ENCODE measurements at regions not wholly inside any gene's neighbourhood (a gene's known extent, or its start where the extent isn't known, plus 50 kb on each side); places are given as distances from the start of the nearest gene placed in this dataset.

DNA sequence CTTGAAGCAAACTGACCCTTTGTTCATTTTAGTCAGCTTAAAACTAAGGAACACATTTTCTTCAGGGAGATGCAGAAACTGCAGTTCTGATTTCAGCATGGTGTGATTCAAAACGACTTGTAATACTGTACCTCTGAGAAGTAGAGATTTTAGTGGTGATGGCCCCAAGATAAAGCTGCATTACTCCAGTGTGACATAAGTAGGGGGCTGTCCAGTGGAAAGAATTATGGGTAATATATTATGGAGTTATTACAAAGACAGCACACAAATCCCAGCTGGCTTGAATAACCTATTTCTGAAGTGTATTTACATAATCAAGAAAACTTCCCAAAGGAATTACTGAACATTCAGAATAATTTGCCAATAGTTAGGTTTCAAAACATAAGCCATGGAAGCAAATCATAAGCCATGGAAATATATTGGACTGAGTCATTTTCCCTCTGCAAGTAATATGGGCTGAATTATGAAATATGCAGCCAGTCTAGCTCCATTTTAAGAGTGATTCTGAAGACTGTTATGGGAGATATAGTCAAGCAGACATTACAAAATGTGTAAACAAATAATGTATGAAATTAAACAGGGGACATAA lies 133.7 kb upstream of the FBXL17 start:
- no peaks in the 10 kb centered on the region for H3K9me2 ChIP-seq (replicated peaks; ENCODE audit: insufficient read depth)
- no peak for DNase-seq (ENCODE audit: low spot score)
- H3K36me3 ChIP-seq (replicated peaks; ENCODE audit: insufficient read depth, low read depth): no peaks in the 10 kb centered on the region
- H2AFZ ChIP-seq: no peak overlapping the region
- H3K27ac ChIP-seq: peak overlapping the region; percentile 29
- no peaks in the 10 kb centered on the region for H3K79me2 ChIP-seq
- WGBS (ENCODE audit: low lambda C conversion rate, missing lambda C conversion rate): 75% methylated on average over 1 of the region's 1 CpG
- no peak overlapping the region for H3K4me2 ChIP-seq
- TF ChIP-seq EZH2phosphoT487 (IDR thresholded peaks at IDR 0.05; ENCODE audit: low read depth, severe bottlenecking, unreplicated experiment) (no peak), EZH2 (IDR thresholded peaks at IDR 0.05; ENCODE audit: borderline replicate concordance) (no peak)
- TF ChIP-seq, protein P1, sequence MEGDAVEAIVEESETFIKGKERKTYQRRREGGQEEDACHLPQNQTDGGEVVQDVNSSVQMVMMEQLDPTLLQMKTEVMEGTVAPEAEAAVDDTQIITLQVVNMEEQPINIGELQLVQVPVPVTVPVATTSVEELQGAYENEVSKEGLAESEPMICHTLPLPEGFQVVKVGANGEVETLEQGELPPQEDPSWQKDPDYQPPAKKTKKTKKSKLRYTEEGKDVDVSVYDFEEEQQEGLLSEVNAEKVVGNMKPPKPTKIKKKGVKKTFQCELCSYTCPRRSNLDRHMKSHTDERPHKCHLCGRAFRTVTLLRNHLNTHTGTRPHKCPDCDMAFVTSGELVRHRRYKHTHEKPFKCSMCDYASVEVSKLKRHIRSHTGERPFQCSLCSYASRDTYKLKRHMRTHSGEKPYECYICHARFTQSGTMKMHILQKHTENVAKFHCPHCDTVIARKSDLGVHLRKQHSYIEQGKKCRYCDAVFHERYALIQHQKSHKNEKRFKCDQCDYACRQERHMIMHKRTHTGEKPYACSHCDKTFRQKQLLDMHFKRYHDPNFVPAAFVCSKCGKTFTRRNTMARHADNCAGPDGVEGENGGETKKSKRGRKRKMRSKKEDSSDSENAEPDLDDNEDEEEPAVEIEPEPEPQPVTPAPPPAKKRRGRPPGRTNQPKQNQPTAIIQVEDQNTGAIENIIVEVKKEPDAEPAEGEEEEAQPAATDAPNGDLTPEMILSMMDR (IDR thresholded peaks at IDR 0.05; ENCODE audit: poor library complexity): no peak
- no peaks in the 10 kb centered on the region for H3K27me3 ChIP-seq
- no peaks in the 10 kb centered on the region for H3K9me3 ChIP-seq (ENCODE audit: low read depth)
- H3K4me3 ChIP-seq: no peak overlapping the region
- no peaks in the 10 kb centered on the region for H4K20me1 ChIP-seq (ENCODE audit: insufficient read depth, poor library complexity, severe bottlenecking)
- H3K4me1 ChIP-seq (ENCODE audit: insufficient read depth): peaks cover 10% of the 10 kb centered on the region

DNA sequence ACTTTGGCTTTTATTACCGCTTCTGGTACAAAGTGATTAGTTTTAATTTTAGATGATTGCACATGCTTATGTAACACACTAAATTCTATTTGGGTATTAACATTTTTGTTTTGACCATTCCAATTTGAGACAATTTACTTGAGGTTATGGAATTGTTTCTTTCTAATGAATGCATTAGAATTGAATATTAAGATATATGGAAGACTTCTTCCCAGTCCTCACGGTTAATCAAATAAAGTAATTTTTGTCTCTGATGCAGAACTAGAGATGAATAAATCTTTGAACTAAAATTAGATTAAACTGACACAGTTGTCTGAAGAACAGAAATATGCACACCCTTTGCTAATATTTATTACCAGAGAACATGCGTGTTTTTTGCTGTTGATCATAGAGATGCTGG lies 127.1 kb upstream of the FBXL17 start:
- no peaks in the 10 kb centered on the region for H3K9me2 ChIP-seq (replicated peaks; ENCODE audit: insufficient read depth)
- no peak for TF ChIP-seq EZH2phosphoT487 (IDR thresholded peaks at IDR 0.05; ENCODE audit: low read depth, severe bottlenecking, unreplicated experiment)
- no peak for TF ChIP-seq EZH2 (IDR thresholded peaks at IDR 0.05; ENCODE audit: borderline replicate concordance)
- TF ChIP-seq, protein P1 (IDR thresholded peaks at IDR 0.05; ENCODE audit: poor library complexity): no peak
- no peak overlapping the region for H2AFZ ChIP-seq
- H4K20me1 ChIP-seq (ENCODE audit: insufficient read depth, poor library complexity, severe bottlenecking): no peaks in the 10 kb centered on the region
- no peaks in the 10 kb centered on the region for H3K79me2 ChIP-seq
- H3K4me2 ChIP-seq: no peak overlapping the region
- H3K27me3 ChIP-seq: no peaks in the 10 kb centered on the region
- H3K9me3 ChIP-seq (ENCODE audit: low read depth): no peaks in the 10 kb centered on the region
- no peak overlapping the region for H3K27ac ChIP-seq
- no peaks in the 10 kb centered on the region for H3K4me1 ChIP-seq (ENCODE audit: insufficient read depth)
- WGBS (ENCODE audit: low lambda C conversion rate, missing lambda C conversion rate): 96% methylated on average over 3 of the region's 3 CpGs
- no peak for DNase-seq (ENCODE audit: low spot score)
- H3K36me3 ChIP-seq (replicated peaks; ENCODE audit: insufficient read depth, low read depth): no peaks in the 10 kb centered on the region
- no peak overlapping the region for H3K4me3 ChIP-seq

DNA sequence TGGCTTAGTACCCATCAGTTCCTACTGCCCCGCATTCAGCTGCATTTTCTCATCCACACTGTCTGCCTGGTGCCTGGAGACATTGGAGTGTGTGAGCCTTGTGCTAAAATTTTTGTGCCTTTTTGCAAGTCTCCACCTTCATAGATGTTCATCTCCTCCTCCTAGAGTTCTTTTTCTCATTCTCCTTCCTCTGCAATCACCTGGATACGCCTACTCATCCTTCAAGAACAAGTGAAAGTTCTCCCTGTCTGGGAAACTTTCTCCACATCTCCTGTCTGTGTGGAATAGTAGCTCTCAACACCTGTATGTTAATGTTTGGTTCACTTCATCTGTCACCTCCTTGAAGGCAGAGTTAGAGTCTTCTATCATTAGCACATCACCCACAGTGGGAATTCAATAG lies 125.7 kb upstream of the FBXL17 start:
- H3K4me3 ChIP-seq: no peak overlapping the region
- H3K79me2 ChIP-seq: no peaks in the 10 kb centered on the region
- no peak overlapping the region for H3K27ac ChIP-seq
- H3K4me2 ChIP-seq: no peak overlapping the region
- H3K9me3 ChIP-seq (ENCODE audit: low read depth): no peaks in the 10 kb centered on the region
- H2AFZ ChIP-seq: no peak overlapping the region
- WGBS (ENCODE audit: low lambda C conversion rate, missing lambda C conversion rate): 94% methylated on average over 2 of the region's 2 CpGs
- DNase-seq (ENCODE audit: low spot score): no peak
- no peaks in the 10 kb centered on the region for H3K36me3 ChIP-seq (replicated peaks; ENCODE audit: insufficient read depth, low read depth)
- TF ChIP-seq EZH2 (IDR thresholded peaks at IDR 0.05; ENCODE audit: borderline replicate concordance) (no peak), EZH2phosphoT487 (IDR thresholded peaks at IDR 0.05; ENCODE audit: low read depth, severe bottlenecking, unreplicated experiment) (no peak)
- TF ChIP-seq, protein P1 (IDR thresholded peaks at IDR 0.05; ENCODE audit: poor library complexity): no peak
- H3K4me1 ChIP-seq (ENCODE audit: insufficient read depth): no peaks in the 10 kb centered on the region
- H4K20me1 ChIP-seq (ENCODE audit: insufficient read depth, poor library complexity, severe bottlenecking): no peaks in the 10 kb centered on the region
- H3K9me2 ChIP-seq (replicated peaks; ENCODE audit: insufficient read depth): no peaks in the 10 kb centered on the region
- no peaks in the 10 kb centered on the region for H3K27me3 ChIP-seq
